HFFc6 (cell line): ENCODE measurements at regions not wholly inside any gene's neighbourhood (a gene's known extent, or its start where the extent isn't known, plus 50 kb on each side); places are given as distances from the start of the nearest gene placed in this dataset.

Experiments
- DNase-seq: peaks from one replicate; pipeline ENCODE4 v3.0.0-alpha.2; 2018
- H3K27ac Mint-ChIP-seq: 2 replicates; pipeline ENCODE4 v1.8.0; 2020; ENCODE audit warnings: mild to moderate bottlenecking, mixed read lengths
- H3K27me3 Mint-ChIP-seq: 2 replicates; pipeline ENCODE4 v1.8.0; 2021; ENCODE audit warnings: mild to moderate bottlenecking, moderate library complexity, mixed read lengths; ENCODE audit not compliant: insufficient read depth
- H3K36me3 Mint-ChIP-seq: 2 replicates; pipeline ENCODE4 v1.8.0; 2021; ENCODE audit warnings: low read depth, mixed read lengths
- H3K4me1 Mint-ChIP-seq: 2 replicates; pipeline ENCODE4 v1.8.0; 2020; ENCODE audit warnings: low read depth, mixed read lengths
- H3K4me3 Mint-ChIP-seq: 2 replicates; pipeline ENCODE4 v1.8.0; 2020; ENCODE audit warnings: mild to moderate bottlenecking, moderate library complexity, mixed read lengths
- H3K9me3 Mint-ChIP-seq: 2 replicates; pipeline ENCODE4 v1.8.0; 2020; ENCODE audit warnings: mild to moderate bottlenecking, mixed read lengths
- TF ChIP-seq, protein P1 (sequence below): fragments of 200-600 bp; sonication (generic); IDR thresholded peaks from 2 replicates; pipeline ENCODE4 v1.5.0; 2021; ENCODE audit warnings: antibody characterized with exemption, mild to moderate bottlenecking

DNA sequence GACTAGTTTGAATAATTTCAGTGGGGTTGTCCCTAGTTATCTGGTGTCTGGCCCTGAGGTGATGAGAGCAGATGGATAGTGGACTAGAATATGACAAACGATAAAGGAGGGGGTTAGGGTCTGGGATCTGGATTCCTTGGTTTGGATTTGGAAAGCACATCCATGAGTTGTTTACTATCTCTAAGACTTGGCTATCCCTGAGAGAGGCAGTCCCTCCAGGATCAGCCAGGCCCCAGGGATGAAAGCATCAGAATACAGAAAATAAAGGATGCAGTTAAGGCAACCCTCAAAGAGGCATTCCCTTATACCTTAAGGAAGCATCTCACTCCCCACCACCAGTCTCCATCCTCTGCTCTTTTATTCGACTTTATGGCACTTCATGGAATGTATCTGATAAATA is 230.7 kb downstream of the NHLRC3 start:
- Mint-ChIP-seq H3K4me1 (no peaks in the 10 kb centered on the region), H3K9me3 (no peaks in the 10 kb centered on the region), H3K27ac (no peak overlapping the region)

DNA sequence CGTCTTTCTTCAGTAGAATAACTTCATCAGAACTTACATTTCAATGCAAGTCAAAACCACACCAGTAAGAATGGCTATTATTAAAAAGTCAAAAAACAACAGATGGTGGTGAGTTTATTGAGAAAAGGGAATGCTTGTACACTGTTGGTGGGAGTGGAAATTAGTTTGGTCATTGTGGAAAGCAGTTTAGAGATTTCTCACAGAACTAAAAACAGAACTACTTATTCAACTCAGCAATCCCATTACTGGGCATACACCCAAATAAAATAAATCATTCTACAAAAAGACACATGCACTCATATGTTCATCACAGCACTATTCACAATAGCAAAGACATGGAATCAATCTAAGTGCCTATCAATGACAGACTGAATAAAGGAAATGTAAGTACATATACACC is 231.2 kb downstream of the NHLRC3 start:
- H3K36me3 Mint-ChIP-seq: no peaks in the 10 kb centered on the region
- H3K9me3 Mint-ChIP-seq: no peaks in the 10 kb centered on the region
- no peak for DNase-seq
- H3K27me3 Mint-ChIP-seq: peaks cover 6% of the 10 kb centered on the region; the same call in 1 of the 2 replicates
- no peak overlapping the region for H3K4me3 Mint-ChIP-seq
- H3K27ac Mint-ChIP-seq: no peak overlapping the region
- TF ChIP-seq, protein P1, sequence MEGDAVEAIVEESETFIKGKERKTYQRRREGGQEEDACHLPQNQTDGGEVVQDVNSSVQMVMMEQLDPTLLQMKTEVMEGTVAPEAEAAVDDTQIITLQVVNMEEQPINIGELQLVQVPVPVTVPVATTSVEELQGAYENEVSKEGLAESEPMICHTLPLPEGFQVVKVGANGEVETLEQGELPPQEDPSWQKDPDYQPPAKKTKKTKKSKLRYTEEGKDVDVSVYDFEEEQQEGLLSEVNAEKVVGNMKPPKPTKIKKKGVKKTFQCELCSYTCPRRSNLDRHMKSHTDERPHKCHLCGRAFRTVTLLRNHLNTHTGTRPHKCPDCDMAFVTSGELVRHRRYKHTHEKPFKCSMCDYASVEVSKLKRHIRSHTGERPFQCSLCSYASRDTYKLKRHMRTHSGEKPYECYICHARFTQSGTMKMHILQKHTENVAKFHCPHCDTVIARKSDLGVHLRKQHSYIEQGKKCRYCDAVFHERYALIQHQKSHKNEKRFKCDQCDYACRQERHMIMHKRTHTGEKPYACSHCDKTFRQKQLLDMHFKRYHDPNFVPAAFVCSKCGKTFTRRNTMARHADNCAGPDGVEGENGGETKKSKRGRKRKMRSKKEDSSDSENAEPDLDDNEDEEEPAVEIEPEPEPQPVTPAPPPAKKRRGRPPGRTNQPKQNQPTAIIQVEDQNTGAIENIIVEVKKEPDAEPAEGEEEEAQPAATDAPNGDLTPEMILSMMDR: no peak
- H3K4me1 Mint-ChIP-seq: no peaks in the 10 kb centered on the region

More for the DNA sequence above, 230.7 kb downstream of the NHLRC3 start:
- no peak for DNase-seq
- H3K27me3 Mint-ChIP-seq: peaks cover 5% of the 10 kb centered on the region; the same call in 1 of the 2 replicates
- H3K4me3 Mint-ChIP-seq: no peak overlapping the region
- no peaks in the 10 kb centered on the region for H3K36me3 Mint-ChIP-seq
- TF ChIP-seq, protein P1: no peak

- TF ChIP-seq, protein P1: no peak
- Mint-ChIP-seq H3K4me3 (no peak overlapping the region), H3K36me3 (no peaks in the 10 kb centered on the region), H3K9me3 (no peaks in the 10 kb centered on the region), H3K27me3 (peaks cover 6% of the 10 kb centered on the region), H3K4me1 (no peaks in the 10 kb centered on the region), H3K27ac (no peak overlapping the region)
- no peak for DNase-seq
Observed at GRCh38 chr13:39272994-39273393, 234.7 kb downstream of the NHLRC3 start.

- Mint-ChIP-seq H3K4me3 (no peak overlapping the region), H3K36me3 (no peaks in the 10 kb centered on the region), H3K4me1 (no peaks in the 10 kb centered on the region), H3K27ac (no peak overlapping the region), H3K9me3 (no peaks in the 10 kb centered on the region), H3K27me3 (peaks cover 5% of the 10 kb centered on the region)
- DNase-seq: no peak
- TF ChIP-seq, protein P1: 0 out of 2 replicates have a peak, but pooled peaks have one; percentile 13
Observed at GRCh38 chr13:39273953-39274738, 235.9 kb downstream of the NHLRC3 start.

DNA sequence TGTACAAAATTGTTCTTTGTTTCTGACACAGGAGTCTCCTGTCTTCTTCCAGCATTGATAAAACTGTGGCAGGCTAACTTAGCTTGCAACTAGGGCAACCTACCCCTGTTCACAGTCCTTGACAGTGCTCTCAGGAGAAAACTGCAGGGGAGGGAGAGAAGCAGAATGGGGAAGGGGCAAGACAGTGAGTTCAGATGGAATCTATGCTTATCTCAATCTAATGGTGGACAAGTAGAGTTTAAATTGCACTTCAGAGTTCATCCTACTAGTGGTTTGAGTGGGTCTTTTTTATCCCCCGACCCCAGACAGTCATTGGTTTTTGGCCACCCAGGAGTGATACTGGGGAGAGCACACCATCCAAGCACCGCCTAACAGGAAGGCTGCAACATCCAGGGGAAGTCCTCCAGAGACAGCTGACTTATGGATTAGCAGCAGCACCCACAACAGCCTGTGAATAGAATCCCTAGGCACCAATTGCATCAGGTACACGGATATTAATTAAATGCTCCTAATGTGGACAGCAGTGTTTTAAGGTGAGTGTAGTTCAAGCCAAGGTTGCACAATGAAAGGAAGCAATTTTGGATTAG is 236.6 kb downstream of the NHLRC3 start:
- peaks cover 5% of the 10 kb centered on the region for H3K27me3 Mint-ChIP-seq
- TF ChIP-seq, protein P1: no peak
- H3K27ac Mint-ChIP-seq: no peak overlapping the region

More for the DNA sequence above, 236.6 kb downstream of the NHLRC3 start:
- DNase-seq: no peak
- H3K9me3 Mint-ChIP-seq: no peaks in the 10 kb centered on the region
- H3K4me1 Mint-ChIP-seq: no peaks in the 10 kb centered on the region
- no peaks in the 10 kb centered on the region for H3K36me3 Mint-ChIP-seq
- no peak overlapping the region for H3K4me3 Mint-ChIP-seq
